ENCODE measurements at regions not wholly inside any gene's neighbourhood (a gene's known extent, or its start where the extent isn't known, plus 50 kb on each side); places are given as distances from the start of the nearest gene placed in this dataset.

GRCh38 chr3:182111967-182112366, 400.2 kb downstream of the SOX2 start:
- Histone ChIP-seq H3K4me3 (no peak overlapping the region), H3K4me1 (no peaks in the 10 kb centered on the region), H3K36me3 (no peaks in the 10 kb centered on the region), H3K9me3 (no peaks in the 10 kb centered on the region), H3K27ac (no peak overlapping the region), H3K27me3 (no peaks in the 10 kb centered on the region)
- TF ChIP-seq POLR2A (IDR thresholded peaks at IDR 0.05) (no peak), POLR2AphosphoS5 (IDR thresholded peaks at IDR 0.05) (no peak), EP300 (IDR thresholded peaks at IDR 0.05) (no peak), CTCF (IDR thresholded peaks at IDR 0.05) (no peak)
- DNase-seq (ENCODE audit: low spot score in 2 of 2), result no peak
- 80% methylated on average over 4 of the region's 4 CpGs for WGBS

DNA sequence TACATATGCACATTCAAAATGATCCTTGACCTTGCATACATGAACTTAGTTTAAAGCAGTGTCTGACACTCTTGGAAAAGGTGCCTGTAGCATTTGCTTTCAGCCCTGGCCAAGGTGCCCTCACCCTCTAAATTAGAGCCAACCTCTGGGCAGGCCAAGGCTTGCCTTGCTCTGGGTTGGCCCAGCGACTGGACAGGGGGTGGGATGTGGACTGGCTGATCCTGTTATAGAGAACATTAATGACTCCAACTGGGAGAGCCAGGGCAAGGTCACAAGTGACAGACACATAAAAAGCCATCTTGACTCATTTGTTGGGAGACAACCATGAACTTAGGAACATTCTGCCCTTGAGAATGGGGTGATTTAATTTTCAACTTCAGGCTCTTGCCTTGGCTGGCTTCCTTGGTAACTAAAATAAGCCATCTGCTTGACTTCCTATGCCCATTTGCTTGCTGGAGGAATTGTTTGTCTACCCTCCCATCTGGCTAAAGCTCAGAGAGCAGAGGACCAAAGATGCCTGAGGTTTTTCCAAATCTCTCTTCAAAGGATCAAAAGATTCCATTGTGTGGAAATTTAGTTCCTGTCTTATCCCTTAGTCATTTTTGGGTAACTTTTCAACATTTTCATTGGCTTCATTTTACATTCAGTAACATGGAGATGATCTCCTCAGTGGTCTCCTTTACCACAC, 403.7 kb downstream of the SOX2 start:
- Histone ChIP-seq H3K9me3 (no peaks in the 10 kb centered on the region), H3K27me3 (no peaks in the 10 kb centered on the region), H3K4me1 (no peaks in the 10 kb centered on the region), H3K27ac (no peak overlapping the region), H3K36me3 (no peaks in the 10 kb centered on the region), H3K4me3 (no peak overlapping the region)
- TF ChIP-seq CTCF (IDR thresholded peaks at IDR 0.05), result no peak
- TF ChIP-seq POLR2A (IDR thresholded peaks at IDR 0.05), result no peak
- WGBS, result 86% methylated on average over 1 of the region's 1 CpG
- DNase-seq (ENCODE audit: low spot score in 2 of 2), result no peak

DNA sequence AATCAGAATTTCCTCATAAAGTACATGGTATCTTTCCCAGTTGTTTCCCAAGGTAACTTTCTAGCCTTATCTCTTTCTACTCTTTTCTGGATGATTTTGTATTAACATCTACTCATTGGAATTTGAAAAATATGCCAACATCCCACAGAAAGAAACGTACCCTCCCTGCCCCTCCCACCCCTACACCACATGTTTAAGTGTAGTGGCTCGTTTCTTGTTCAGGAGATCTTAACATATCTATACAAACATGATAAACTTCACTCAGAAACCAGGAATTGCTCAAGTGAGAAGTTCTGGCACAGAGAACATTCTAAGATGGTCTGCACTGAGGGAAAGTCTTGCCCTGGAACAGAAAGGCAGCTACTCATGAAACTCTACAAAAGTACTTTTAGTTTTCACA, 404.7 kb downstream of the SOX2 start:
- TF ChIP-seq POLR2A (IDR thresholded peaks at IDR 0.05) (no peak), EP300 (IDR thresholded peaks at IDR 0.05) (no peak), POLR2AphosphoS5 (IDR thresholded peaks at IDR 0.05) (no peak), CTCF (IDR thresholded peaks at IDR 0.05) (no peak)
- H3K4me1 ChIP-seq, result no peaks in the 10 kb centered on the region
- WGBS, result 42% methylated on average over 2 of the region's 2 CpGs

GRCh38 chr3:182117131-182117530, 405.4 kb downstream of the SOX2 start:
- DNase-seq (ENCODE audit: low spot score in 2 of 2), result no peak
- 76% methylated on average over 8 of the region's 8 CpGs for WGBS
- Histone ChIP-seq H3K27ac (no peak overlapping the region), H3K36me3 (no peaks in the 10 kb centered on the region), H3K4me1 (no peaks in the 10 kb centered on the region), H3K27me3 (no peaks in the 10 kb centered on the region), H3K4me3 (no peak overlapping the region), H3K9me3 (no peaks in the 10 kb centered on the region)
- TF ChIP-seq POLR2AphosphoS5 (IDR thresholded peaks at IDR 0.05) (no peak), EP300 (IDR thresholded peaks at IDR 0.05) (no peak), POLR2A (IDR thresholded peaks at IDR 0.05) (no peak), CTCF (IDR thresholded peaks at IDR 0.05) (no peak)

More for the DNA sequence above, 404.7 kb downstream of the SOX2 start:
- H3K9me3 ChIP-seq, result no peaks in the 10 kb centered on the region
- H3K4me3 ChIP-seq, result no peak overlapping the region
- DNase-seq (ENCODE audit: low spot score in 2 of 2), result no peak
- no peaks in the 10 kb centered on the region for H3K36me3 ChIP-seq
- no peaks in the 10 kb centered on the region for H3K27me3 ChIP-seq
- H3K27ac ChIP-seq, result no peak overlapping the region

DNA sequence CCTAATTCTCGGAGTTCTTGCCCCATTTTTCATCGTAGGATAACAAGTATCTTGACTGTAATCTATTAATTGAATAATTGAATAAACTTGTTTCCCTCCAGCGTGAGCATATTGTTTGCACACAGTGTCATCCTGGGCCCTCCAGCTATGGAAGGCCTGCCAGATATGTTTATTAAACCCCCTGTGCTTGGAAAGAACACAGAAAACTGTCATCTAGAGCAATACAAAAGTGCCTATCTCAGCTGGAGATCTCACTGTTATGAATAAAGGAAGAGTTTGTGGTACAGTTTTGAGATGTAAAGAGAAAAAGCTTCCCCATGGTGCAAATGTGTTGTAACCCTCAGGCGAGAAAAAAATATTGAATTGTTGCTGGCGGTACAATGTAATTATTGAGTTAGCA, 405.9 kb downstream of the SOX2 start:
- Histone ChIP-seq H3K4me1 (no peaks in the 10 kb centered on the region), H3K4me3 (no peak overlapping the region), H3K27me3 (no peaks in the 10 kb centered on the region), H3K27ac (no peak overlapping the region), H3K36me3 (no peaks in the 10 kb centered on the region), H3K9me3 (no peaks in the 10 kb centered on the region)
- WGBS, result 56% methylated on average over 5 of the region's 5 CpGs
- no peak for DNase-seq (ENCODE audit: low spot score in 2 of 2)
- TF ChIP-seq POLR2A (IDR thresholded peaks at IDR 0.05), result no peak
- TF ChIP-seq EP300 (IDR thresholded peaks at IDR 0.05), result no peak
- TF ChIP-seq POLR2AphosphoS5 (IDR thresholded peaks at IDR 0.05), result no peak
- TF ChIP-seq CTCF (IDR thresholded peaks at IDR 0.05), result no peak

All from suprapubic skin (tissue), 4 donors.